Mesothelial cell of epicardium (in vitro differentiated cells): ENCODE measurements at regions not wholly inside any gene's neighbourhood (a gene's known extent, or its start where the extent isn't known, plus 50 kb on each side); places are given as distances from the start of the nearest gene placed in this dataset.

ENCODE experiments used
- DNase-seq, 2 experiments: peaks; one replicate each; pipeline ENCODE4 v3.0.0; 2021; ENCODE audit warnings: low spot score in 2 of 2; ENCODE audit not compliant: unreplicated experiment in 2 of 2
- H3K27ac Mint-ChIP-seq: 2 replicates; pipeline ENCODE4 v1.8.0; 2021; ENCODE audit warnings: mixed read lengths
- H3K27me3 Mint-ChIP-seq: 2 replicates; pipeline ENCODE4 v1.8.0; 2021; ENCODE audit warnings: low read depth, mixed read lengths
- H3K36me3 Mint-ChIP-seq: 2 replicates; pipeline ENCODE4 v1.8.0; 2021; ENCODE audit warnings: mixed read lengths
- H3K4me1 Mint-ChIP-seq: 2 replicates; pipeline ENCODE4 v1.8.0; 2021; ENCODE audit warnings: mixed read lengths
- H3K4me3 Mint-ChIP-seq: 2 replicates; pipeline ENCODE4 v1.8.0; 2021; ENCODE audit warnings: mild to moderate bottlenecking, moderate library complexity, mixed read lengths
- H3K9me3 Mint-ChIP-seq: 2 replicates; pipeline ENCODE4 v1.8.0; 2021; ENCODE audit warnings: mixed read lengths
- TF ChIP-seq, protein P1 (sequence below): fragments of 200-600 bp; sonication (generic); IDR thresholded peaks from one replicate; pipeline ENCODE4 v1.5.0; 2021; ENCODE audit warnings: antibody characterized with exemption; ENCODE audit not compliant: unreplicated experiment

DNA sequence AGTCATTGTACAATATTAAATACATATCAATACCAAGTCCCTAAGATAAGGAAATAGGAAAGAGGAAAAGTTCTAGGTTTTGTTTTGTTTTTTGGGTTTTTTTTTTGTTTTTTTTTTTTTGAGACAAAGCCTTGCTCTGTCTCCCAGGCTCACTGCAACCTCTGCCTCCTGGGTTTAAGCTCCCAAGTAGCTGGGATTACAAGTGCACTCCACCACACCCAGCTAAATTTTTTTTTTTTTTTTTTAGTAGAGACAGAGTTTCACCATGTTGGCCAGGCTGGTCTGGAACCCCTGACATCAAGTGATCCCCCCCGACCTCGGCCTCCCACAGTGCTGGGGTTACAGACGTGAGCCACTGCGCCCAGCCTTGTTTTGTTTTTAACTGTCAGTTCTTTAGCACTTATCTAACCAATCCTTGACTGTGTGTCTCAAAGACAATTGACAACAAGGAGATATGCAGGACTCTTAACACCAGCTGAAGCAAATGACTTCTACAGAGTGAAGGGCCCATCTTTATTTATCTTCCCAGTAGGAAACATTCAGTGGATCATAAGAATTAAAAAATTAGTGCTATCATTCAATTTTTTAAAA is 100.0 kb upstream of the RAP2B start:
- Mint-ChIP-seq H3K27ac (no peak overlapping the region), H3K4me1 (no peaks in the 10 kb centered on the region), H3K36me3 (no peaks in the 10 kb centered on the region), H3K4me3 (no peak overlapping the region), H3K27me3 (no peaks in the 10 kb centered on the region), H3K9me3 (no peaks in the 10 kb centered on the region)
- no peak for DNase-seq
- TF ChIP-seq, protein P1, sequence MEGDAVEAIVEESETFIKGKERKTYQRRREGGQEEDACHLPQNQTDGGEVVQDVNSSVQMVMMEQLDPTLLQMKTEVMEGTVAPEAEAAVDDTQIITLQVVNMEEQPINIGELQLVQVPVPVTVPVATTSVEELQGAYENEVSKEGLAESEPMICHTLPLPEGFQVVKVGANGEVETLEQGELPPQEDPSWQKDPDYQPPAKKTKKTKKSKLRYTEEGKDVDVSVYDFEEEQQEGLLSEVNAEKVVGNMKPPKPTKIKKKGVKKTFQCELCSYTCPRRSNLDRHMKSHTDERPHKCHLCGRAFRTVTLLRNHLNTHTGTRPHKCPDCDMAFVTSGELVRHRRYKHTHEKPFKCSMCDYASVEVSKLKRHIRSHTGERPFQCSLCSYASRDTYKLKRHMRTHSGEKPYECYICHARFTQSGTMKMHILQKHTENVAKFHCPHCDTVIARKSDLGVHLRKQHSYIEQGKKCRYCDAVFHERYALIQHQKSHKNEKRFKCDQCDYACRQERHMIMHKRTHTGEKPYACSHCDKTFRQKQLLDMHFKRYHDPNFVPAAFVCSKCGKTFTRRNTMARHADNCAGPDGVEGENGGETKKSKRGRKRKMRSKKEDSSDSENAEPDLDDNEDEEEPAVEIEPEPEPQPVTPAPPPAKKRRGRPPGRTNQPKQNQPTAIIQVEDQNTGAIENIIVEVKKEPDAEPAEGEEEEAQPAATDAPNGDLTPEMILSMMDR, result no peak

DNA sequence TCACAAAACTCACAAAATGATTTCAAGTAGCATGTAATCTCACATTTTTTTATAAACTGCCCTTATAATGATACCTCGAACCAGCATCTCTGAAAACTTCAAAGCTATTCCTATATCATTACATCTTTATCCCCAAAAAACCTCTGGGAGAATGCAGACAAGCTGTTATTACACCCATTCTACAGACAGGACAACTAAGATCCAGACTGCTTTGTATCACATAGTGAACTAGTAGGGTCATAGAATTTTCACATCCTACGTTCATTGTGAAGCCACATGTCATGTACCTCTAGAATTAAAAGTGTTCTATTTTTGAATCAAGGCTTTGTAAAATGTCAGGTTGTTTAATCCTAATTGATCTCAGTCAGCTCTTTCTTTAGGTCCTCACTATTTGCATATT is 98.7 kb upstream of the RAP2B start:
- no peaks in the 10 kb centered on the region for H3K9me3 Mint-ChIP-seq
- H3K27ac Mint-ChIP-seq, result no peak overlapping the region
- TF ChIP-seq, protein P1, result no peak
- no peaks in the 10 kb centered on the region for H3K4me1 Mint-ChIP-seq
- H3K4me3 Mint-ChIP-seq, result no peak overlapping the region
- H3K27me3 Mint-ChIP-seq, result no peaks in the 10 kb centered on the region
- no peaks in the 10 kb centered on the region for H3K36me3 Mint-ChIP-seq
- DNase-seq, result no peak

DNA sequence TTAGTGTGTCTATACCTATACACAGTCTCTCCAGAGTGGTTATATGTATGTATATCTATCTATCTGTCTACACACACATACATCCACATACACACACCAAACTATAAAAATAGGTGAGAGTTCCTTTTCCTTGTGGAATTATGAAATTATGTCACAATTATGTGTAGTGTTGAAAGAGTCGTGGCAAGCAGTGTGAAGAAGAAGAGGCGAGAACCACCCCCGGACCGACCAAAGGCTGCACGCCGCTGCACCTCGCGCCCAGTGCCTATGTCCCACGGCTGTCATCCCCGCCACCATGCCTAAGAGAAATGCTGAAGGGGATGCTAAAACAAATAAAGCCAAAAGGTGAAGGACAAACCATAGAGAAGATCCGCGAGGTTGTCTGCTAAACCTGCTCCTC is 95.0 kb upstream of the RAP2B start:
- no peak overlapping the region for H3K27ac Mint-ChIP-seq
- H3K4me3 Mint-ChIP-seq, result no peak overlapping the region
- no peaks in the 10 kb centered on the region for H3K27me3 Mint-ChIP-seq
- no peak for DNase-seq
- TF ChIP-seq, protein P1, result no peak
- H3K4me1 Mint-ChIP-seq, result peaks cover 8% of the 10 kb centered on the region
- no peaks in the 10 kb centered on the region for H3K9me3 Mint-ChIP-seq
- no peaks in the 10 kb centered on the region for H3K36me3 Mint-ChIP-seq

DNA sequence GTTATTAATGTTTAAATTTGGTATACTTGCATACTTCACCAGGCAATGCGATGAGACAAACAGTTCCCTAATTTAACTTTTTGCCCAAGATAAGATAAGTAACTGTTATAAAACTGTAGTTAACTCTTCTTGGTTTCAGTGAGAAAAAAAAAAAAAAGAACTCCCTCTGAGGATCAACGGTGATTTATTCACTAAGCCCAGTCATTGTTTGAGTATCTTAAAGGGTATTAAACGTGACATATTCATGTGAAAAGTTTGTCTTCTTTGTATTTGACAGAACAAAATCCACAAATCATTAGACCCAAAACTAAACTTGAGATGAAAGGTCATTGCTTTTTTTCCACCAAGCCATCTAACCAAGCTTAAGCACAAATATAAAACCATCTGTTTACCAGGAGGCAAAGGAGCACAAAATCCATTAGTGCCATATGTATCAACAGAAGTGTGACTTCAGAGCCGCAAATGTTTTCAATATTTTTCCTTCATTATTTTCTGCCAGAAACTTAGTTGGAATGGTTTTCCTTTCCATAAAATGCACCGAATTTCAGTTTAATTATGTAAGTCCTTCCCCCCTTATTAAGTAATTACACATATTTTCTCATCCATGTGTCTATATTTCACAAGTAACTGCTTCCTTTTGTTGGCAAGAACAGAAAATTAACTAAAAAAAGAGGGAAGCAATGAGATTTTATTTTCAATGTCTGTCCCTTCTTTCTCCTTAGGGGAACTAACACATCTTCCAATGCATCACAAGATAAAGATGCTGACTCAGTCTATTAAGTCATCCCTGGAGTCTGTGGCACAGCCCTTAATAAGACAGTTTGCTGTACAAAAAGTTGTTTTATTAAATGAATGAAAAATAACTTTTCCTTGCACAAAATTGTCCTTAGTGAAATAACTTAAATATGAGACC is 92.2 kb upstream of the RAP2B start:
- H3K4me1 Mint-ChIP-seq, result peaks cover 8% of the 10 kb centered on the region
- H3K27me3 Mint-ChIP-seq, result no peaks in the 10 kb centered on the region
- DNase-seq, result no peak
- H3K36me3 Mint-ChIP-seq, result no peaks in the 10 kb centered on the region
- no peaks in the 10 kb centered on the region for H3K9me3 Mint-ChIP-seq
- TF ChIP-seq, protein P1, result no peak
- no peak overlapping the region for H3K4me3 Mint-ChIP-seq
- H3K27ac Mint-ChIP-seq, result no peak overlapping the region

DNA sequence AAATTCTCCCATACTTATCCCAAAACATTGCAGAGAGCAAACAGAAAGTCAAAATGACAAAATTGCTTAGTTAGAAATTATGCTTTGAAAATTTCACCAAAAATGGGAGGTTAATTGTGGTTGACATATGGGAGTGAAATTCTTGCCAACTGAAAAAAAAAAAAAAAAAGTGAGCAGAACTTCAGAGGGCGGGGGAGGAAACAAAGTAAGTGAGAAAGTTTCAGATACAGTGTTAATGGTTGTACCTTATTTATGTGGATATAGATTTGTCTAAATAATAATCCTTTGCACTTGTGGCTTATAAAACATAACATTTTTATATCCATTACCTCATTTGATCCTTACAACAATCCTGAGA is 91.5 kb upstream of the RAP2B start:
- H3K36me3 Mint-ChIP-seq, result no peaks in the 10 kb centered on the region
- no peak overlapping the region for H3K4me3 Mint-ChIP-seq
- TF ChIP-seq, protein P1, result no peak
- DNase-seq, result no peak
- H3K4me1 Mint-ChIP-seq, result peaks cover 8% of the 10 kb centered on the region
- no peaks in the 10 kb centered on the region for H3K27me3 Mint-ChIP-seq
- H3K27ac Mint-ChIP-seq, result no peak overlapping the region
- no peaks in the 10 kb centered on the region for H3K9me3 Mint-ChIP-seq
